Putamen (tissue), 1 donor: ENCODE measurements at regions not wholly inside any gene's neighbourhood (a gene's known extent, or its start where the extent isn't known, plus 50 kb on each side); places are given as distances from the start of the nearest gene placed in this dataset.
"Not testable (repeated sequence)": the region's sequence is repeated elsewhere in the genome, so short reads cannot be mapped to it uniquely, and the experiment has no call there.

Source experiments
- DNase-seq: peaks from one replicate; pipeline ENCODE4 v3.0.0-alpha.2; 2016; ENCODE audit warnings: low spot score

DNA sequence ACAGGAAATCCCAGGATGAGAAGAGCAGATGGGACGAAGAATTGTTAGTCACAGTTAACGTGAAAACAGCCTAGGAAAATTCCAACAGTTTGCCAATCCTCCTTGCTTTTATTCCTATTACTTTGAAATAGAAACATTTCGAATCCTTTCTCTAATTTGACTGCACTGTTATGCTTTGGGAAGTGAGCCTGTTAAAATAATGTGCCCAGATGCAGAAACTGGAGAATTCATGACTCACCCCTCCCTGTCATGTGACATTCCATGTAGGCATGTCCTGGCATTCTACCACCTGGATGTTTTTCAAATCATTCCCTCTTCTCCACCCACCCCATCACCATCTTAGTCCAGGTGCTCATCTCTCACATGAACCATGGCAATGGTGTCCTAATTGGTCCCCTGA is 107.3 kb downstream of the MINAR1 start:
- DNase-seq: no peak

DNA sequence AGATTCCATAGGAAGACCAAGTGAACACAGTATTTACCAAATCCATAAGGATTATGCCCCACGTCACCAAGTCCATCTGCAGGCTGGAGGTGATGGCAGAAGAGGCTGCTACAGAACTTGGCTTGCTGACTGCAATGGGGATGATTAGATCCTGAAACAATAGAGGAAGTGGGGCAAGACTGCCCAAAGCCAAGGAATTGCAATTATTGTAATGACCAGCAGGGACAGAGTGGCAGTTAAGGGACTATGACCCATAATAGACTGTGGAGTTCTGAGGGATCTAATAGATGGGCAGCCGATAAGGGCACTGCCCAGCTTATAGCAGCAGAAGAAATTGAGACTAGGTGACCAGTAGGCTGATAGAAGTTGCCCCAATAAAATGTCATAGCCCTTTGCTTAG is 108.4 kb downstream of the MINAR1 start:
- no peak for DNase-seq

DNA sequence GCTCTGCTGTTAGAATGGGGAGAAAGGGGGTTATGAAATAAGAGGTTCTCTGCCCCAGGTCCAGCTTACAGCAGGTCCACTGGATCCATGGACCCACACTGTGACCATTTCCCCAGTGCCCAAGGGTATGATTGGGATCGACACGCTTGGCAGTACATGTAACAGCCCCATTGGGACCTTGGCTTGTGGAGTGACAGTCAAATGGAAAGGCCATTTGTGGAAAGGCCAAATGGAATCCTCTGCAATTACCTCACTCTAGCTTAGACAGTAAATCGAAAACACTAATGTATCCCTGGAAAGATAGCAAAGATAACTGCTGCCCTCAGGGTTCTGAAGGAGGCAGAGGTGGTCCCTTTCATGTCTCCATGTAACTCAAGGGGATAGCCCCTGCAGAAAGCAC is 109.1 kb downstream of the MINAR1 start:
- DNase-seq: no peak

DNA sequence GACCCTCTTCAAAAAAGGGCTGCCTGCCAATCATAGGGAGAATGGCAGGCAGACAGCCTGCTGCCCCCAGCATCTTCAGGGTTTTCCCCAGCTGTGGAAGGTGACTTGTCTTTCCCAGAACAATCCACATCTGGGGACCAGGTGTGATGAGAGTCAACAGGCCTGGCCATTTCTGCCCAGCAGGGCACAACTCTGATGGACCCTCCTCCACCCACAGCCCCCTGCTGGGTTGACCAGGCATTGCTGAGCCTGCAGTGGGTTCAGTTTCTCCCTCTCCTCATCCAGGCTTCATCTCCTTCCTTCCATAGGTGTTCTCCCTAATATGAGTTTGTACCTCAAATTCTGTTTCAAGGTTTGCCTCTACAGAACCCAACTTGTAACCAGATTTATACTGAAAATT is 111.0 kb downstream of the MINAR1 start:
- no peak for DNase-seq

DNA sequence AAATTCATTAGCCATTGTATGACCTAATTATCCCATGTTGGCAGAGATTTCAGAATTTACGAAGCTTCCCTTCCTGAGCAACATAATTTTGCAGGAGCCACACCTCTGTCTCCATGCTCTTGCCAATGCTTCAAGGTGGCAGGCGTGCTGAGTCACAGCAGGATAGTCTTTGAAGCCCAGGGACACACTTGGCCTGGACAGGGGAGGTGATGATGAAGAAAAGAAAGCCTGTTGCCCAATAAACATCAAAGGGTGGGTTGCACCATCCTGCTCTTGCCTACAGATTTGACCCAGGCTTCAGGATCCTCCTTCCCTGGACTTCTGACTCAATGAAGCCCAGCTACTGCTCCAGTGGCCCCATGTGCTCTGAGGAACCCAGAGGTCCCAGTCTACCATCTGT is 117.1 kb downstream of the MINAR1 start:
- no peak for DNase-seq

DNA sequence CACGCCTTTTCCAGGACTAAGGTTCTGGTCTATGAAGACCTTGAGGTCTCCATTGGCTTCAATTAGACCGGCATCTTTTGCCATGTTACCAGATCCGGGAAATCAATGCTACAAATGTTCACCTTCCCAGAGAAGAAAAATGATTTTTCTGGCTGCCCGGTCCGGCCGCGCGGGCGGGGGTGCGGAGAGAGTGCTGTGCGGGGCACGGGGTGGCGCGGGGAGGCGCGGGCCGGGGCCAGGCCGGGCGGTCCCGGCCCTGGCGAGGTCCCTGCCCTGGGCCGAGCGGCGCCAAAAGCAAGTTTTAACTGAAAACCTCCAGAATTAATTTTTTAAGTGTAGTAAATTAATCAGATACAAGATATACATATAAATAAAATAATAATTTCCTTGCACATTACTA is 128.2 kb downstream of the MINAR1 start:
- no peak for DNase-seq

DNA sequence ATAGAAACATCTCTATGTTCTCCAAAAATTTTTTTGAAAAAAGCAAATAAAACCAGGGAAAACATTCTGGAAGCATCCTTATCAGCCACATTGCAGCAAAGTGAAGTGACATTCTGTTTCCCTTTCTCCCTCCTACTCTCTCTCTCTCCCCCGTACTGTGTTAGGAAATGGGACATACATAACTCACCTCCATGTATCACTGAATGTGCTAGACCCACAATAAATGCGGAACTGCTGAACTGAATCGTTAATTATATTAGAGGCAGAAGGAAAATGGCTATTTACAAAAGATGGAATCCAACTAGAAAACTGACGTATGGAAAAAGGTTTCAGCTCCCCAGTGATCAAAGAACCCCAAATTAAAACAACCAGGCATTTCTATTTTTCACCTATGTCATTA is 129.8 kb downstream of the MINAR1 start:
- no peak for DNase-seq

DNA sequence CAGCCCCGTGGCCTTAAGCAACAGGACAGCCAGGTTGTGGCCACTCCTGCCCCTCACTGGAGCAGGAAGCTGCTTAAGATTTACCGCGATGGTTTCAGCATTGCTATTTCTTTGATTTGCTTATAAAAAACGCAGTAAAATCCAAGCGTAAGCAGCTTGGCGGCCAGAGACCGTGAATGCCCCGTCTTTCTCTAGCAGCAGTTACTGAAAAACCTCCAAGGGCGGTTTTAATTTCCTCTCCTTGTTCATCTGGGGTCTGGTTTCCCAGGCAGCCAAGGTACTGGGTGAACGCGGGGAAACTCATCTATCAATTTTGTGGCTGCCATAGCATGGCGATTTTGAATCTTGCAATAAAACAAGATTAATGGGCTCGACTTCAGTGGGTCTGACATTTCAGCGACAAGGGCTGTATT is 130.3 kb downstream of the MINAR1 start:
- DNase-seq: no peak

DNA sequence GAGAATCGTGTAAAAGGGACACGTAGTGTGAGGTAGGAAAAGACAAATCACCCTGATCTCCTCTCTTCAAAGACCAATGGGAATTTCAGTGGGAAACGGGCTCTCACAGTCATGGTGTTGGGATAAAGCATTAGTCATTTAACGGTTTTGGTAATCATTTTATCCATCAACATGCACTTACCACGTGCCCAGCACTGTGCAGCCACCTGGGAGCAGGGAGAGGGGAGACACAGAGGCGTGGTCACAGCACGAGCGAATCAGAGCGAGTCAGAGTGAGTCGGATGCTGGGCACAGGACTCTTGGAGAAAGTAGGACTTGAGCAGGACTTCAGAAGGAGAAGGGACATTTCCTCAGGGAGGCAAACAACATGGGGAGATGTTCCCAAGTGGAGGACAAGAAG is 130.8 kb downstream of the MINAR1 start:
- DNase-seq: no peak

DNA sequence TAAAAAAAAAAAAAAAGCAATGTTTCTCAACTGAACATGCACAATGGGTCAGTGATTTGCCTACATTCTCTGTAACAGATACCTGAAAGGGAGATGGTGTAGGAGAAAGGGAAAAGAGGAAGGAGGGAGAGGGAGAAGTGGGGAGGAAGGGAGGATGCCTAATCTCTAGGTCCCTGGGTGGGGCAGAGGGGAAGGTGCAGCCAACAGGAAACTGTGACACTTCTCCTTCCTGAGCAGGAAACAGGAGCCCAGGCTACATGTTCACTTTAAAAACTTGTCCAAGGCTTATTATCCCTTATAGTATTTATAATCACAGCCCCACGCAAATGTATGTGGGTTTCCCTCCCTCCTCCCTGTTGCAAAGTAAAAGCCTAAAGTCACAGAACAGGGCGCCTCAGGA is 137.9 kb downstream of the MINAR1 start:
- no peak for DNase-seq

DNA sequence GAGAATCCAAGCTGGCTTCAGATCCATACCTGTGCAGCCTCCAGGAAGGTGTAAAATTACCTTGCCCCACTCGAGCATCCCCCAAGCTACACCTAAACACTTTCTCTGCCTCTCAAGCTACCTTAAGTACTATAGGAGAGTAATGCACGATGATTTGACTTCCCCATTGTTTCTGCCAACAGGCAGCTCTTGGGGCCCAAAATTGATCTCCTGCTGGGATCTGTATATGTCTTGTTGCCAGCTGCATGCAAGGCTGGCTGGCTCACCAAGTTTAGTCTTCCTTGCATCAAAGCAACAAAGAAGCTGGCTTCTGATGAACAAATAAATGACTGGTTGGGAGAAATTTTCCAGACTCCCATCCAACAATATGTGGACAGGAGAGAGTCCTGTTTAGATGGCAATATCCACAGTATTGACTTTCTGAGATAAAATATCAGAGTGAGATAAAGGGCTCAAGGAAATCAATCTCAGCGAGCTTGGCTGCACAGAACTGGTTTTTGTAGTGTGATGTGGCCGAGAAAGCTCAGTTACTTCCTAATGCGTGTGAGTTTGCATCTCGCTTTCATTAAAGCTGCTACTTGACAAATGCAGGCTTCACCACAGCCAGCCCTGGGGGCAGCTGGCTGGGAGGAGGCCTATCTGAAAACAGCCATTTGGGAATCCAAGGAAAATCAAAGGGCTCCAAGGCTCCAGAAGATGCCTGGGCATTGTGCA is 140.7 kb downstream of the MINAR1 start:
- DNase-seq: no peak

DNA sequence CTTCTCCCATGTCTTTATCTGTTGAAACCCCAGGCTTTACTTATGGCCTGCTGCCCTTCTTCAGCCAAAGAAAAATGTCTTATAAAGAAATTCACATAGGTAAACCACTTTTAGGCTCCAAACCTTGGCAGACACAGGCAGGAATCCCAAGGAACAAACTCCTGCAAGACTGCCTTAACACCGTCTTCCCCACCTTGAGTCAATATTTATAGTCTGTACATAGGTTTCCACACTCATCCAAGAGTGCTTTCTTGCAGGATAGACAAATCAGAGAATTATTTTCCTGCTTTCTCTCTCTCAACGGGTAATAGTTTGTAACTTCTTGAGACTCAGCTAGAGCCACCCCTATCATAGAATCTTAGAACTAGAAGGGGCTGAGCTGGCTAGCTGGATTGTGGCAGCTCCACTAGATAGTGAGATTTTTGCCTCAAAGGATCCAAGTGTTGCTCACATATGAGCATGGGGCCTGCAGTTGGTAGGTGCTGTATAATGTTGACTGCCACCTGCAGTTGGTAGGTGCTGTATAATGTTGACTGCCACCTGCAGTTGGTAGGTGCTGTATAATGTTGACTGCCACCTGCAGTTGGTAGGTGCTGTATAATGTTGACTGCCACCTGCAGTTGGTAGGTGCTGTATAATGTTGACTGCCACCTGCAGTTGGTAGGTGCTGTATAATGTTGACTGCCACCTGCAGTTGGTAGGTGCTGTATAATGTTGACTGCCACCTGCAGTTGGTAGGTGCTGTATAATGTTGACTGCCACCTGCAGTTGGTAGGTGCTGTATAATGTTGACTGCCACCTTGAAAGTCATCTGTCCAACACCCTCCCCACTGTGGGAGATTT is 142.5 kb downstream of the MINAR1 start:
- not testable (repeated sequence) for DNase-seq

DNA sequence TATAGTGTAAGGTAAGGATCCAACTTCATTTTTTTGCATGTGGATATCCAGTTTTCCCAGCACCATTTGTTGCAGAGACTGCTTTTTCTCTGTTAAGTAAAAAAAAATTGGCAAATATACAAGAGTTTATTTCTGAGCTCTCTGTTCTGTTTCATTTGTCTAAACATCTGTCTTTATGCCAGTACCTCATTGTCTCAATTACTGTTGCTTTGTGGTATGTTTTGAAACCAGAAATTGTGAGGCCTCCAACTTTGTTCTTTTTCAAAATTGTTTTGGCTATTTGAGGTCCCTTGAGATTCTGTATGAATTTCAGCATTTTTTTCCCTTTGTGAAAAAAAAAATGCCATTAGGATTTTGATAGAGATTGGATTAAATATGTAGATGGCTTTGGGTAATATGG is 150.5 kb downstream of the MINAR1 start:
- no peak for DNase-seq

DNA sequence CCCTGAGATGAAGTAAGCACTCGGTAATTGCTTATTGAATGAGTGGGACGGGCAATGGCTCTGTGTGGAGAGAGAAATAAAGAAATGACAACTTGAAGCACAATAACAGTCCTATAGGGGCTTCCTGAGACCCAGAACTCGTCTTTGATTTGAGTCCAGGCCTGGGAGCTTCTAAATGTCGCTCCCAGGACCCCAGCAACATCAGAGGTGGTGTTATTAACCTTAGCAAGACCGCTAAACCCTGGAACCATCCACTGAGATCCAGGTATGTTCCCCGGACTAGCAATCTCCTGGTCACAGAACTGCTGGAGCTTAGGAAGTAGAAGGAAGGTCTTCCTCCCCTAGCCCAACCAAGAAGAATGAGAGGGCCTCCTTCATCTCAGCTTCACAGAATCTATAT is 160.0 kb downstream of the MINAR1 start:
- no peak for DNase-seq

DNA sequence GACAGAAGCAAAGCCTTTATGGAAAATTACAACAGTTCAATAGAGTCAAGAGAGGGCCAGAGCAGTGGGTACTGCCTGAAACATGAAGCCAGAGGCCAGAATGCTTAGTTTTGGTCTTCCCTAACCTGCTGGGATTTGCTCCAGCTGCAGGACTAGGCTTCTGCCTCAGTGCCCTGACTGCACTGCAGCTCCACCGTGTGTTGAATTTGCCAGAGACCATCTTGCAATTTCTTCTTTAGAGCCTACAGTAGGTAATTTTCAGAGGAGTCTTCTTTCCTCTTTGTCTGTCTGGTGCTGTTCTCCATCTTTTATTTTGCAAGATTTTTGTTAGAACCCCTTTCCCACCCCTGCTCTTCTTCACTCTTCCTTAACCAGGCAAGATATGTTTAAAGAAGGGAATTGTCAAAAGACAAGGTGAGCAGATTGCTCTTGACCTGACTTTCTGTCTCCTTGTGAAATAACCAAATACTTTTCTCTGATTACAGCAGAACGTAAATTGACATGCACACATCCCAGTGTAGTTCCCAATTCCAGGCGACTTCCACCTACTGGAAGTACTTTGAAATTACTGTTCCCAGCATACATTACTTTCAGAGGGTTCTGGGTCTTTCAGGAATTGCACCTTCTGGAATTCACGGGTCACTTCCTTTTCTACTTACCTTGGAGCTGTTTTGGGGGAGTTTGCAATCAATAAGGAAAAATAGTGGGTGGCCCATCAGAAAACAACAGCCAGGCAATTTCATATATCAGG is 161.2 kb downstream of the MINAR1 start:
- no peak for DNase-seq

DNA sequence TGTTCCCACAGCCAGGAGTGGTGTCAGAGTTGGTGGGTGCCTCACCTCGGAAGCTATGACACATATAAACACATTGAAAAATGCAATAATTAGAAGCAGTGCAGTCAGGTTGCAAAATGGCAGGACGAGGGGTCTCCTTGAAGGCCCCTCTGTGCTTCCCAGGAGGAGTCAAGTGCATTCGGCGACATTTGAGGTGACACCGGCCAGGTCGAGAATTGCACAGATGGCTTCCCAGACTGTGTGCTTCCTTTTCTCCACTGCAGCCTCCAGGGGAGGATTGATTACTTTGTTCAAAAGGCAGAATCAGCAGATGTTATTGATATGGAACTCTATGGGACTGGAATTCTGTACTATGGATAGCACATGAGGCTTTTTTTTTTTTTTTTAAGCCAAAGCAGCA is 163.2 kb downstream of the MINAR1 start:
- no peak for DNase-seq

DNA sequence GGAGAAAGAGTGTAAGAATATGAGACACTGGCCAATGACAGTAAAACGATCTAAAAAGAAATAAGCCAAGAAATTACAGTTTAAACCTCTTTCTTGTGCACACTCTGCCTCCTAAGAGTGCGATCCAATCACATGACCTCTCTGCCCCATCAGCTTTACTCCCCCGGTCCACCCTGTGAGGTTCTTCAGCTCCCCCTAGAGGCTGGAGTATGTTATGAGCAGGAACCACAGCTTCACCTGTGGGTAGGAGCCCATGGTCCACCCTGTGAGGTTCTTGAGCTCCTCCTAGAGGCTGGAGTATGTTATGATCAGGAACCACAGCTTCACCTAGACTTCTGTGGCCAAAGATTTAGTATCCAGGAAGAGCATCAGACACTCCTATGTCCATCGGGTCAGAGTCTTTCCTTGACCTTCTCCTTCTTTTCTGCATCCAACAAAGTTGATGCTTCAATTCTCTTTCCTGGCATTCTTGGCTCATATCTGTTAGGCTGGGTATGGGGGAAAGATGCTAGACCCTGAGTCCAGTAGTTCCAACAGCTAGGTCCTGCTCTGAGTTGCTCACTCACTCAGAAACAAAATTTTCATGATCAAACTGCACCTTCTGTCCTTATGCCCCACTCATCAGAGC is 164.0 kb downstream of the MINAR1 start:
- no peak for DNase-seq

DNA sequence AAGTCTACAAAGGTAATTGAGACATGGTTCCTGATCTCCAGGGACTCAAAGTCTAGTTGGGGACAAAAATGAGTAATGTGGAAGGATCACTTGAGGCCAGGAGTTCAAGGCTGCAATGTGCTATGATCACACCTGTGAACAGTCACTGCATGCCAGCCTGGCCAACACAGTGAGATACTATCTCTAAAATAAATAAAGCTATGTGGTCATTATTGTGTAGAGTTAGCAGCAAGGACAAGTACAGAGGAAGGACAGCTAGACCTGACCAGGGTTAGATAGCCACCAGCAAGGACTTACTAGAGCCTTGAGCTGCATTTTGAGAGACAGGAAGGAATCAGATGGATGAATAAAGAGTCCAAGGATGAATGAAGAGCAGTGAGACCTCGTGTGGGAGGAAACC is 166.5 kb downstream of the MINAR1 start:
- DNase-seq: no peak

DNA sequence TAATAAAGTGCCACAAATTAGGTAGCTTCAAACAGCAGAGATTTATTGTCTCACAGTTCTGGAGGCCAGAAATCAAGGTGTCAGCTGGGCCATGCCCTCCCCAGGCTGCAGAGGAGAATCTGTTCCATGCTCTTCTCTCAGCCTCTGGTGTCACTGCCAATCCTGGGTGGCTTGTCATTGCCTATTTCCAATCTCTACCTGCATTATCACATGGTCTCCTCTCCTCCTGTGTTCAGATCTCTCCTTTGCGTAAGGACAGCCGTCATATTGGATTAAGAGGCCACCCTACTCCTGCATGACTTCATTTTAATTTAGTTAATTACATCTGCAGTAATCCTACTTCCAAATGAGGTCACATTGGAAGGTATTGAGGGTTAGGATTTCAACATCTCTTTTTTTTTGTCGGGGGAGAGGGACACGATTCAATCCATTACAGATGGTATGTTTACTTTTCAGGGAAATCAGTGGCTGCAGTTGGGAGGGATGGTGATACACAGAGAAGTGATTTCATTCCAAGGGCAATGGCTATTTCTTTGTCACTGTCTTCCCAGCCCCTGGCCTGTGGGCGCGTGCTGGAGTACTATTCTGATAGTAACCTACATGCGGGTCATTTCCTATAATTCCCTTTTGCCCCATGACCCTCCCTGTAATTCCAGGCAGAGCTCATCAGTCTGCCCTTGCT is 169.4 kb downstream of the MINAR1 start:
- no peak for DNase-seq

DNA sequence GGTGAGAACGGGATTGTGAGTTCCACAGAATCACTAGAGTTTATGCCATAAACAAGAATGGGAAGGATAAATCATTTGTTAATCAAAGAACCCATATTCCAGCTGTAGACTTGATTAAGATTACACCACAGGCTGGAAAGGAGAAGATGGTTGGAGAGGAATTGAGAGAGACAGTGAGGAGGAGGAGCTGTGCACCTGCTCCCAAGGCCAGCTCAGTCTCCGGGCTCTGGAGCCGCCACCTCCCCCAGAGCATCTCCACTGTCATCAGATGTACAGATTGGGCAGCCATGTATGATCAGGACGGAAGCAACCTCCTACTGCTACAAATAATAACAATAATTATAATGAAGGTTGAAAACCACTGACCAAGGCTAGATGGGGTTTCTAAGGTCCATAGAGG is 170.0 kb downstream of the MINAR1 start:
- DNase-seq: no peak

DNA sequence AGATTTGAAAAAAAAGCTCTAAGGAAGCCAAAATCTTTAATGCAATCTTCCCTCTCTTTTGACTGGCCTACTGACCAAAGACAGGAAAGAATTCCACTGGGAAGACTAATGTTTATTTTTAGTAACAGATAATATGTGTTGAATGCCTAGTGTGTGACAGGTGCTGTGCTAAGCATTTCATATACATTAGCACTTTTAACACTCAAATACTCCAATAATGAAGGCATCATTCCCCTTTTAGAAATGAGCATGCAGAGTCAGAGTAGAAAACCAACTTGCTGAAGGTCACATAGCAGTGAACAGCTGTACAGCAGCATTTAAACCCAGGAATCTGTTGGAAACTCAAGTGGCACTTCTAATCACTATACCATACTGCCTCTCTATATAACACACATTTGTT is 170.6 kb downstream of the MINAR1 start:
- no peak for DNase-seq

DNA sequence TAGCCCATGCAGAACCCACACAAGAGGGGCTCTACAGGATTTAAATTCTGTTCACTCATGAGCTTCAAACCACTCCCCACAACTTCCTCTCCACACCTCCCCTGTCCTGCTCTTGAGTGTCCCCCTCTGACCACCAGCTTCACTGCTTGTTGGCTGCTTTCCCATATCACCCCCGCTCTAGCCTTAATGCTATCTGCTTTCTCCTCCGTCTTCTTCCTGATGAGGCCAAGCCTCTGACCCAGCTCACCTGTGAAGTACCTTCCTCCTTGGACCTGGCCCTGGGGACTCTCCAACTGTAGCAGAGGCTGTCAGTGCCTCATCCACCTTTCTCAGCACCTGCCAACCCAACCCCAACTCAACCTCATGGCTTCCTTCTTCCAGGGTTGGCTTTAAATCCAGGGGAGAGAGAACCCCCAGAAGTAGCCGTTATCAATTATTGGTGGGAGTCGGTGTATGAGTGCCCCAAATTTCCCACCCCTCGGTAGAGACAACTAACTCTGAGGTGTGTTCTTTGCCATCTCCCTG is 174.8 kb downstream of the MINAR1 start:
- DNase-seq: no peak
